GM18873 (cell line): ENCODE measurements at regions not wholly inside any gene's neighbourhood (a gene's known extent, or its start where the extent isn't known, plus 50 kb on each side); places are given as distances from the start of the nearest gene placed in this dataset.

Experiments
- ATAC-seq: cut with Tn5 transposase; IDR thresholded peaks from one replicate; pipeline ENCODE4 v1.9.1; 2021; ENCODE audit warnings: mild to moderate bottlenecking, moderate library complexity, moderate number of reproducible peaks; ENCODE audit not compliant: unreplicated experiment, low FRiP score

DNA sequence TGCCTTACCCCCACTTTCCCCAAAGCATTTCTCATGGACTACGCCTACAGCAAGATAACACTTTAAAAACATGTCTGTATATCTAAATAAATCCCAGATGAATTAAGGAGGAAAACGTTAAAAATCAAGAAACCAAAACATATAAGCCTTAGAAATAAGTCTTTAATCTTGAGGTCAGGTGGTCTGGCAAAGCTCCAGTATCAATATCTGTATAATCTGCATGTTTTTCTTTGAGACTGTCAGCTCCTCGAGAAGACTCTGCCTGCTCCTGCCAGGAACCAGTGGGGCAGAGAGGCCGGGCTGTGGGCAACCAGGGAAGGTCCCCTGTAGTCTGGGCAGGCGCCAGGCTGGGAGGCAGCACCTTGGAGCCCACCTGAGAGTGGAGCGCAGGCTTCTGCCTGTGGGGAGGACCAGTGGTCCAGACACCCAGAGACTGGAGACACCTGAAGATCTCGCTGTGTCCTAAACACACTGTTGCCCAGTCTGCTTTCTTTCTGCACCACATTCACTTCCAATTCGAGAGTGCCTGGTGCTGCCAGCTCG is 291.0 kb upstream of the SOX11 start:
- no peak for ATAC-seq

DNA sequence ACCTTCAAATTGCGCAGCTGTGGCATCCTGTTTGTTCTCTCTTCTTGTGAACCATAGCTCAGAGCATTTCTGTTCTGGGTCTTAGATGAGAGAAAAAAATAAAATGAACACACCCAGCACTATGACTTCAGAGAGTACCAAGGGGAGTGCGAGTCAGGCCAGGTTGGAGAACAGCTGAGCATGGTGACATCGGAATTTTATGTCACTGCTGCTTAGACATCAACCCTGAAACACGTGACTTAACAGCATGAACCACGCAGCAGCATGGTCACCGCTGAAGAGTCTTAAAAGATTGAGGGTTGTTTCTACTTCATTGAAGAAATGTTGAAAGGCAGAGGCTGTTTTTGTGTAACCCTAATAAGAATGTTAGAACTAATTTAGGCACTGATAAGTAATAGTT is 288.8 kb upstream of the SOX11 start:
- ATAC-seq = no peak

DNA sequence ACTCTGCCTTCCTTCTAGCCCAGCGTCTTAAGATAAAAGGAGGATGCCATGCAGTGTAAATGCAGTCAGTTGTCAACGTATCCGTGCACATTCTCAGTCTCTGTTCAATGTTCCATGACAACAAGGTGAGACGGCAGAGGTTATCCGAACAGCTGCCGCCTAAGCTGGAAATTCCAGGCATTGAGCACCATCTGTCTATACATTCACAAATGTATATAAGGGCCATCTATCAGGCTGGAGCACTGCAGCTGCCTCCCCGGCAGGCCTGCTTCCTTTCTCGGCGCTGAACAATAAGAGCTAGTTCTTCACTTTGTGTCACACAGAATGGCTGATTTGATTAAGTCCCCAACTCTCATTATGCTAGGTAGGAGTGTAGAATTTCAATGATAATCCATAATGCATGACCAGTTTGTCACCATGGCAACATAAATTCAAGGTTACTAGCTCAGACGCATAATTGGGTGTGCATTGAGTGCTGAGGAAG is 282.2 kb upstream of the SOX11 start:
- no peak for ATAC-seq

DNA sequence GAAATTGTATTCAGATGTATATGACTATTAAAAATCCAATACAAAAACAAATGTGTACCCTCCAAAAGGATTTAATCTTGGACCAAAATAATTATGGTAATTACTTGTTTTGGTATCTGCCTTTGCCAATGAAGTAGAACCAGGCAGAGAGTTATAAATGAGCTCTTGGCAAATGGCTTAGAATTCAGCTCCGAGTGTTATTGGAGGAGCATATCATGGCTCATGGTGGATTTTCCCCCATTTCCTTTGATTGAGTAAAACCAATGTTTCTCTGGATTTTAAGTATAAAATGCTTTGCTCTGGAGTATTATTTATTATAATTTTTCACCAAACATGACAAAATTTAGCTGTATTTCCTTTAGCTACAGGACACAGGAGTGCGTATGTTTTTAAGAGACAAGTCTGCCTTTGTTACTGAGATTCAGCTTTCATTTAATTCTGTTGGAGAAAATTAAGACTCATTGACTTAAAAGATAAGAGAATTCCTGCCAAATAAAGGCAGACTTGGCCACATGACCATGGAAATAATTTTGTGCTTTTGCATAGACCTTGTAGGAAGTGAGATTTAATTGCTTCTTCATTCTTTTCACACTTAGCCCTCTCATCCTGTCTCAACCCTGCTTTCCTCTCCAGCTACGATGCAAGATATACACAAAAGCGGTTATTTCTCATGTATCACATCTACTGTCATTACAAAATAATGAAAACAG is 281.0 kb upstream of the SOX11 start:
- ATAC-seq = no peak

DNA sequence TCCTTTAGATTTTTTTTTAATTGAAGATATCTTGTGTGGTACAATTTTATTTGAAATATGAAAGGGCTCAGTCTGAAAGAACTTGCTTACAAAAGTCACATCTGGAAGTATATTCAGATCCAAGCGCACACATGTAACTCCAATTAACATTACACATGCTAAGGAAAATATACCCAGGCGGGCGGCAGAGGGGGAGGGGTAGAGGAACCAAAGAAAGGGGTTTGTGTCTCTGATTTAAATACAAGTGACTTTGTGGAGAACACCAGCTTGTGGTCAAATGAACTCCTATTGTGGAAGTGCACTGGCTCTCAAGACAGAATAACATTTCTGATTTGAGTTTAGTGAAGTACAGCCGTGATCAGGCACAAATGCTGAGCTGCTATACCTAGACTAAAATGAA is 280.2 kb upstream of the SOX11 start:
- ATAC-seq = no peak

DNA sequence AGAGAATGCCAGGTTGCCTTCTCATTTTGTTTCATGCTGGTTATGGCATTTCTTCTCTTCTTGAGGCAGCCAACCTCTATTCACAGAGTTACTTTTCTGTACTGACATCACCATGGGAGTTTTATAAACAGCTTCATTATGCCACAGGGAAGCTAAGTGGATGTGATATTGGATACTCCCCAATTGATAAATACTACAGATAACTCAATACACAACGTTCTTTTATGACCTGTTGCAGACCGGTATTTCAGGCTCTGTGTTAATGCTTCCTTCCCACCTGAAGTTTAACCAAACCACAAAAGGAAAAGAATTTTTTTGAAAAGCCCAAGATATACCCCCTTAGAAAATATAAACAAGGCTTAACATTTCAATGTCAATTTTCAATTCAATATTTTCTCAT is 258.3 kb upstream of the SOX11 start:
- no peak for ATAC-seq

DNA sequence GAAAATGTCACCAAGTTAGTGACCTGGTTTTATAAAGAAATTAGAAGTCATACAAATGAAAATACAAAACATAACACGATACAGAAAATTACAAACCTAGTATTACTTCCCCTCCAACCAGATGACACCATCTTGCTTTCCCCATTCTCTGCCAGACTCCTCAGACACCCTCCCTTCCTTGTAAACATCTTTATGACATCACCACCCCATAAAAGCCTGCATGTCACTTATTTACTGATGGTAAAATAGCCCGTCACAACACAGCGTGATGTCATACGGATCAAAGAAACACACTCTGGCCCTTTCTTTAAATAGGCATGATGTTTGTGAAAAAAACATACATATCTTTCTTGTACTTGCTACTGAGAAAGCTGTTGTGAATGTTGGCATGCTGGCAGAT is 254.8 kb upstream of the SOX11 start:
- no peak for ATAC-seq

DNA sequence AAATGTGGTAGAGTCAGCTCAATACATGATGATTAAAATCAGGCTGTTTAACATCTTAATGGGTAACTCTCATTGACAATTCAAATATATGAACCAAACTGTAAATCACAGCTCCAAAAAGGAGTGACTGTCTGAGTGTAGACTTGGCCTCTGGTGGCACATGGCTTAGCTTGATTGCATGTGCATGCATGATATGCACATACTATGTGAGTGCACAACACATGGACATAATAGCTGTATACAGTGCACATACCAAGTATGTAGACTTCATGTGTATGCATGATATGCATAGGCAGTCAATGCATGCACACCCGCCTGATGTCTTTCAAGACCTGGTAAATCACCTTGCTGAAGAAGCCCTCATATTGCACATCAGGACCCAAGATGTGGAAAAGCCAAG is 252.0 kb upstream of the SOX11 start:
- no peak for ATAC-seq

DNA sequence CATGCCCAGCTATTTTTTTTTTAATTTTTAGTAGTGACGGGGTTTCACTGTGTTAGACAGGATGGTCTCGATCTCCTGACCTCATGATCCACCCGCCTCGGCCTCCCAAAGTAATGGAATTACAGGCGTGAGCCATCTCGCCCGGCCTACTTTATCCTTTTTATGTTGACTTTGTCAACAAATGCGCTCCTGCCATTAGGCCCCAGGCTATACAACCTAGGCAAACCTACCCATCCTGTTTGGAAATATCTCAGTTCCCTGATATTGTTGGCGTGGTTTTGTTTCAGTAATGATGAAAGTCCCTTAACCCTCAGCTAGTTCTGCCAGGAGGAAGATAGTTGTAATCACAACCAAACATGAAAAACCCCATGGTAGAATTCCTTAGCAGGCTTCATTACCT is 249.4 kb upstream of the SOX11 start:
- no peak for ATAC-seq

DNA sequence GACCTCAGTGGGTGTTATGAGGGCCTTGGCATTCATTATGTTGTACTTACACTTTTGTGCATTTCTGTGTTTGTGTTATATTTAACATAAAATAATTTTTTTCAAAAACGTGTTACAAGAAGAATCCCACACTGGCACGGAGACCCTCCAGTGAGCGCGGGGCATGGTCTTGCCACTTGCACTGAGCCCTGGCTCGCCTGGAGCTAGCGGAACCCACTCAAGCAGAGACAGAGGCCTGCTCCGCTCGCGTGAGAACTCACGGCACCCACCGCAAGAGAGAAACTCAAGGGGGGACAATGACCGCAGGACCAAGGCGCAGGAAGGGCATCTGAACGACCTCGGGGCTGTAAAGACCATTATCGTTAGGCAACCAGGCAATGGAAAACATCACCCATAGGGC is 248.0 kb upstream of the SOX11 start:
- ATAC-seq = no peak

DNA sequence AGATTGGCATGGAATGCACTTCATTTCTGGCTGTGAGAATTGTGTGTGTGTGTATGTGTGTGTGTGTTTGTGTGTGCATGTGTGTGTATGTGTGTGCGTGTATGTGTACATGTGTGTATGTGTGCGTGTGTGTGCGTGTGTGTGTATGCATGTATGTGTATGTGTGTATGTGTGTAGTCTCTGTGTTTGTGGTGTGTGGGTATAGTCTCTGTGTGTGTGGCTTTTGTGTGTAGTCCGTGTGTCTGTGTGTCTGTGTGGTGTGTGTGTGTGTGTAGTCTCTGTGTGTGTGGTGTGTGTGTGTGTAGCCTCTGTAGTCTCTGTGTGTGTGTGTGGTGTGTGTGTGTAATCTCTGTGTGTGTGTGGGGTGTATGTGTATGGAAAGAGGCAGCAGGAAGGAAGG is 247.3 kb upstream of the SOX11 start:
- ATAC-seq = no peak

DNA sequence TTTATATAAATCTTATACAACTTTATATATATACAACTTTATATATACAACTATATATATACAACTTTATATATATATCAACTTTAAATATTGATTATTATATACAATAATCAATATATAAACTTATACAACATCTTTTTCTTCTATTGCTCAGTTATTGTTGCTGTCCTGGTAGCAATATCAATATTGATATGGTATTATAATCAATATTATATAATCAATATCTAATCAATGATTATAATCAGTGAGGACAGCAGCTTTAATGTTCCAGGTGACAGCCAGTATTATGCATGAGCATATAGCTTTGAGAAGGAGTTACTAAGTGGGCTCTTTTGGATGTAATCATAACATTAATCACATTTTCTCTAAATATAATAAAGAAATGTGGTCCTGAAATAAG is 242.3 kb upstream of the SOX11 start:
- ATAC-seq = no peak

DNA sequence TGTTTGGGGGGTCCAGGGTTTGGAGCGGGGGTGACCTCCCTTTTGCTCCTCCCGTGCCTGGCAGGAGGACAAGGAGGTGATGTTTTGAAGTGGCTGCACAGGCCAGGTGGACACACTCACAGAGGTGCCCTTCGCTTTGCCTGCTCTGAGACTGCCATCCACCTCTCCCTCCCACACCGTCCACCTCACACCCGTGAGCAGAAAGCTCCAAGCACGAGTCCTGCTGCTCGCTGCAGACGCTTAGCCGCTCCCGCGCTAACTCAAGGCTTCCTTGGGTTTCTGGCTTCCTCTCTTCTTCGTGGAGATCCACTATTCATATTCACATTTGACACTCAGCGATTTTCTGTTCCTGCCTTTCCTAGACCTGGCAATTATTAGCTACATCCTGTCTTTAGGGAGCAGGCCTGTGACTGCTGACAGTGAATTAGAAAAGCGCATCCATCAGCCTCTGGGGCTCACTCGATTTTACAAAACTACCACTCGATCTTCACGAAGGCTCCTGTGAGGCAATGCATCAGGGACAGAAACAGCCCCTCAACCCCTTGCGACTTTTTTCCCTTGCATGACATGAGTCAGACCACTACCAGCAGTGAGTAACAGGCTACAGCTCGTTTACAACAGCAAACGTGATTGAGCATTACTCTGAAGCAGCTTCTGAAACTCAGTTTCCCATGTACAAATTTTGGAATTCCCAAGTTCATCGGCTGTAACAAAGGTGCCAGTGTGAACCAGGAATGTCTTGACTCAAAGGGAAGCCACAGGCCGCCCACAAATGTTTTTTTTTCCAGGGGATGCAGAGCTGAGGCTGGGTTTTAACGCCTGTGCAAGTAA is 238.7 kb upstream of the SOX11 start:
- ATAC-seq = no peak

DNA sequence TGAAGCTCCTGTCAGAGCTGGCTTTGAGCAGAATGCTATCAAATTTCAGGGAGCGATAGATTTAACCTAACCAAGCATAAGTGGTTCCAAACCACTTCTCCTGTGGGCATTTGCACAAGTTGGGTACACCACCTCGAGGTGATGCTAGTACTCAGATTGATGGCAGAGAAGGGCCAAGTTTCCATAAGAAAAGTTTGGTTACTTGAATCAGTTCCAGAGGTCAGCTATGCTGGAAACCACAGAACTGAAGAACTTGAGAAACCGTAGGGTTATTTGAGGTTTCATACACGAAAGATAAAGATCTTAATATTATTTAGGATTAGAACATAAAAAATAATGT is 238.2 kb upstream of the SOX11 start:
- ATAC-seq = no peak

DNA sequence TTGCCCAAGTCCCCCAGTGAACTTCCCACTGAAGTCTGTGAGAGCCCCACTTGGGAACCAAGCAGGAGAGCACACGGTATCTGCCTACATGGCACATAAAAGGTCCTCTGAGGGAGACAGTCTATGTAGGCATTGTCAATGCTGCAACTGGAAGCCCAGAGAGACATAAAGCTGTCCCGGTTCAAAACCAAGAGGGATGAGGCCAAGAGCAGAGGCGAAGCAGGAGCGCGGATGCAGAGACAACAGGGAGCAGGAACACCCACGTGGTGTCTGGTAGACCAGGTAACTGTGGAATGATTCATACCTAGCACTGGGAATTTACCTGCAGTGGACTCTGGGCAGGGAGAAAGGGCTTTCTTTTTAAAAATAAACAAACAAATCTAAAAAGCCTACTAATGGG is 233.1 kb upstream of the SOX11 start:
- ATAC-seq = no peak

DNA sequence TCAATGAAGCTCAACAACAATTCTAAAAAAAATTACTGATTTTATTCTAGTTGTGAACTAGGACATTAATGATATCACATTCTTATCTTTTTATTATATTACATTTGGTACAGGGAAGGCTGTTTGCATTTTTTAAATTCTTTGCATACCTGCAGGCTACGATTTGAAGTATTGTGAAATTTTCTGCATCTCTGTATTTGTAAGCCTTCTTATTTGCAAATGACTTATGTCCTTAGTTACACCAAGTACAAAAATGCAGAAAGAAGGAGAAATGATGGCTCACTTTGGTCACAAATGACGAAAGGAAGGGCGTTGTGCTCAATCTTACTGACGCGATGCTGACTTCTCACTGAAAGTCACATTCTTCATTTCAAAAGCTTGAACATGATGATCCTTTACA is 227.5 kb upstream of the SOX11 start:
- no peak for ATAC-seq

DNA sequence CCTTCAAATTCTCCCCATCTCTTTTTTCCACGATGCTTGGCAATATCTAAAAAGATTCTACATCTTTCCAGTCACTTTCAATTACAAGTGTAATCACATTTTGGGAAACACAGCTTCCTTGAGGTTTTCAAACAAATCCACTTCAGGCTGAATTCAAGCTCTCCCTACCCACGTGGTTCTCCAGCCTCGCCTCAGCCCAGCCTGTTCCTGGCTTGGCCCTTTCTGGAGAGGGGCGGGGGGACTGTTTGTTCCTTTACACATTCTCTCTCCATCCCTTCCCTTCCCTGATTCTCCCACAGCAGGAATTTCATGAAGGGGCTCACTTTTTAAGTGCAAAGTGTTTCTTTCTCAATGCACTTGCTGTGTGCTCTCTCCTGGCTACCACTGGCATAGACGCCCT is 226.3 kb upstream of the SOX11 start:
- ATAC-seq = no peak

DNA sequence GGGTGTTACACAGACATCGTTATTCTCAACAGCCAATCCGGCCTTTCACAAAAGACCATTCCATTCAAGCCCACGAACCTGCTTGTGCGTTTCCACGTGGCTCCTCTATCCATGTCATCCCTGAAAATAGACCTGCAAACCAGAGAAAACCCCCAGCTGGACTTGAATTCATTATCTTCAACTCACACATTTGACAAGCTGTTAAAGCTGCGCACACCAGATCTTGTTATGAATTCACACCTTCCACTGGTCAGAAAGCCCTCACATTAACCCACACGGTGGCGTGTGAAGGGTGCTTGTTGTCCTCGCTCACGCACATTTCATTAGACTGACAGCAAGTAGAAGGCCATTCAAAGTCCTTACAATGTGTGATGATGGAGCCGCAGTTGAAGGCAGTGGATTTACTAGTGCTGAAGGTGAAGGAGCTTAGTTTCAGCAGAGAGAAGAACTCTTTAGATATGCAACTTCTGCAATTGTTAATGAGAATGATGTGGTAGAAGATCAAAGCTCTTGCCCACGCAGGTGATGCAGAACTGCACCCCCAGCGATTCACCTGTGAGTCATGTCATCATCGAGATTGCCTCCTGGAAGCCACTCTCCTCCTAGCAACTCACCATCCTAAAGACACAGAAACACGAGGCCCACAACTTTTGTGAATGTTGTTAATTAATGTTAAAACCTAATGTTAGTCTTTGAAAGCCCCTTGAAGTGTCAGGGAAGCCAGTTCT is 224.8 kb upstream of the SOX11 start:
- no peak for ATAC-seq

DNA sequence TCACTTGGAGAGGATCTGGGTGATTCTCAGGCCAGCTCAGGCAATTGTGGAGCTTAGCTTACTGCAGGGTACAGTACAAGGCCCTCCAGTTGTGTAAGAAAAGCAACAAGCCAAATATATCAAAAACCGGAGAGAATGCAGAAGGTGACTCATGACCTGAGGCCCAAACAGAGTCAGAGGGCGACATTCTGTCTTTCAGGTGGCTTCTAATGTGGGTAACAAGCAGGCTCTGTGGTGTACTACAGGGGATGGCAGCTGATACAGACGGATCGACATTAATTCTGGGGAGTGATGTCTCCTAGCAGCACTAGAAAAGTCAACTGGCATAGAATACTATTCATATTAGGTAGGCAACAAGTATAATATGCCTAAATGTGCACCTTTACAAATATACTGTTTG is 219.5 kb upstream of the SOX11 start:
- ATAC-seq = no peak

DNA sequence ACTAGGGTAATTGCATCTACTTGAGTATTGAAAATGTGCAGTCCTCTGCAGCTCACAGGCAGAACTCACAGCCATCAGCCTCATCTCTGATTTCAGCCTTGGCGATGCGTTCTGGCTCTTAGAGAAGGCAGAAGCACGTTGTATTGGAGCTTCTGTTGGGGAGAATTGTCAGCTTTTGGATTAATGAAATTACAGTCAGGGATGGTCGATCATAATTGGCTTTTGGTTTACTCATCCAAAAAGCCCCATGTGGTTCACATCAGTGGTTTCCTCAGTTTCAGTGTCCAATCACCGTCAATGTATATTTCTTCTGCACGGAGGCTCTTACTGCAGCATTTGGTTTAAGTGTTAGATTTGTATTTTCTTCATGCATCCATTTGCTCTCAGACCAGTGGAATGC is 218.5 kb upstream of the SOX11 start:
- no peak for ATAC-seq

DNA sequence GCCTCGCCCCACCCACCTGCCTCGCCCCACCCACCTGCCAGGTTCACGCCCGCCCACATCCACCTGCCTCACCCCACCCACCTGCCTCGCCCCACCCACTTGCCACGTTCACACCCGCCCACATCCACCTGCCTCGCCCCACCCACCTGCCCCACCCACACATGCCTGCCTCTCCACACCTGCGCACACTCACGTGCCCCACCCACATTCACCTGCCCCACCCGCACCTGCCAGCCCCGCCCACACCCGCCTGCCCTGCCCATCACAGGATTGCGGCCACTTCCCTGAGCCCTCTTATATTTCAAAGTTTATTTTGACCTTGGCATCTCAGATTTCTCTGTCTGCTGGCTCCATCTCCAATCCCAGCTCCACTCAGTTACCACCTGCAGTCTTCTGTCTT is 217.5 kb upstream of the SOX11 start:
- ATAC-seq = no peak
